GM18502 (cell line): ENCODE measurements at regions not wholly inside any gene's neighbourhood (a gene's known extent, or its start where the extent isn't known, plus 50 kb on each side); places are given as distances from the start of the nearest gene placed in this dataset.

ENCODE experiments used
- ATAC-seq: cut with Tn5 transposase; IDR thresholded peaks from one replicate; pipeline ENCODE4 v1.9.1; 2021; ENCODE audit warnings: mild to moderate bottlenecking; ENCODE audit not compliant: unreplicated experiment, poor library complexity

DNA sequence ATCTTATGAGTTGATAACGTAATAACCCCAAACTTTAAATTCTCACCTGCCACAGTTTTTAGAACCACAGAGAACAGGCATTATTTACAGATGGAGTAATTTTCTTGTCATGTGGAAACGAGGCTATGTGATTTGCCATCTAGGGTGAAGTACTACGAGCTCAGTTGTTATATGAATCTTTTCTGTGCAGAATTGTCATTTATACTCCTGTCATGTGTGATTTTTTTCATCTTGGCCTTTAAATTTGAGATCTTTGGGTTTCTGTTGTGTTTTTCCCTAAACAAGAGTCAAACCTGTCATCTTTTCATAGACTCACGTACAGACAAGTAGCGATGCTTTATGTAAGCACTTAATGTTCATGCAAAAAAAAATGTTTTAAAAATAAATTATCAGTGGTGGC is 153.7 kb upstream of the TAC1 start:
- ATAC-seq = no peak

GRCh38 chr7:97580205-97580604 is 151.7 kb upstream of the TAC1 start:
- no peak for ATAC-seq

DNA sequence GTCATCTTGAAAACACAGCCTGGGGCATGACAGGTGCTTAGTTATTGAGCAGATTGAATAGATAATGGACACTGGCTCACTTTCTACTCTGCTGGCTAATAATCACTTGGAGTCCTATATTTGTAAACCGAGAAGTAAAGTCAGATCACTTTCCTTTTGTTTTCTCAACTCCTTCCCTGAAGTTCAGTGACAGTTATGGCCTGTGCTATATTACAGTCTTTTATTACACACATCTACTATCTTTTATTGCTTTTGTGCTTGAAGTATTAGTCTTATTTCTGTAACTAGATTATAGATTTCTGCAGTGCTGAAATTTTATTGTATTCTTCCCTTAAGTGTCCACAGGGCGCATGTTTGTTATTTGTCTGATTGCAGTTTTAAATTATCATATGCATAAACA is 136.4 kb upstream of the TAC1 start:
- ATAC-seq = no peak

GRCh38 chr7:97601931-97602457 is 129.9 kb upstream of the TAC1 start:
- ATAC-seq = peak; percentile 55

- ATAC-seq = no peak
These were observed 111.4 kb upstream of the TAC1 start for GRCh38 chr7:97620495-97620894.

GRCh38 chr7:97623333-97623732 is 108.6 kb upstream of the TAC1 start:
- peak; percentile 95 for ATAC-seq

GRCh38 chr7:97630116-97630515 is 101.8 kb upstream of the TAC1 start:
- ATAC-seq = no peak

- ATAC-seq = no peak
These were observed 96.3 kb upstream of the TAC1 start for GRCh38 chr7:97635622-97636021.

DNA sequence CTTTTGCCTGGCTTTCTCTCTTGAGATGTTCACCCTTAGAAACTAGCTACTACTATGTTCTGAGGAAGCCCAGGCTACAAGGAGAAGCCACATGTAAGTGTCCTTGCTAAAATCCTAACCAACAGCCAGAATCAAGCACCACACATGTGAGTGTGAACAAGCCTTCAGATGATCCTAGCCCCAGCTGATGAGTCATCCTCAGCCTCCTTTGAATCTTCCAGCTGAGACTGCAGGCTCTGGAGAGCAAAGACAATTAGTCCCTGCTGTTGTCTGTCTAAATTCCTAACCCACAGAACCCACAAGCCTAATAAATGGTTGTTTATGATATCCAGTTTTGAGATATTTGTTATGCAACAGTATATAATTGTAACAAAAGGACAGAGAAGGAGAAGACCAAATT is 92.8 kb upstream of the TAC1 start:
- no peak for ATAC-seq

- ATAC-seq = no peak
These were observed 72.4 kb upstream of the TAC1 start for GRCh38 chr7:97659363-97660045.

DNA sequence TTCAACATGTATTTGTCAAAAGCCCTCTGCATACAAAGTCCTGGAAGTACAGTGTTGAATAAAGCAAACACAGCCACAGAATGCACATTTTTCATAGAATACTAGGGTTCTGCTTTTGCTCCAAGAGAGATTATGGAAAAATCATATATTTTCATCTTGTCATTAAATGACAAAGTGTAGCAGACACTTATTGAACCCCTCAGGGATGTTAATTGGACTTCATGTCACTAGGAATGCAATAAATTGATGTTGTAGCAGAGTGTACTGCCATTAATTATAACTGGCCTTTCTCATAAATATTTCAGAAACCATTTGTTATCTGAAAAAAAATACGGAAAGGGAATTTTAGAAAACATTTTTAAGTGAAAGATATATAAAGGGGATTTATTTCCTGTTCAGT is 64.5 kb upstream of the TAC1 start:
- ATAC-seq = no peak

- no peak for ATAC-seq
These were observed 60.3 kb upstream of the TAC1 start for GRCh38 chr7:97671571-97671970.

GRCh38 chr7:97680622-97681021 is 51.3 kb upstream of the TAC1 start:
- no peak for ATAC-seq
